BE2C (cell line): ENCODE measurements at regions not wholly inside any gene's neighbourhood (a gene's known extent, or its start where the extent isn't known, plus 50 kb on each side); places are given as distances from the start of the nearest gene placed in this dataset.

Source experiments
- DNase-seq: peaks from one replicate; pipeline ENCODE4 v3.0.0-alpha.2; 2020
- H3K27me3 ChIP-seq: fragments of 250-450 bp; sonication (Bioruptor Pico); 2 replicates; pipeline ENCODE4 v1.5.1; 2020; ENCODE audit warnings: mild to moderate bottlenecking
- H3K36me3 ChIP-seq: fragments of 250-450 bp; sonication (Bioruptor Pico); 2 replicates; pipeline ENCODE4 v1.5.1; 2020; ENCODE audit warnings: mild to moderate bottlenecking
- H3K4me1 ChIP-seq: fragments of 250-450 bp; sonication (Bioruptor Pico); 2 replicates; pipeline ENCODE4 v1.5.1; 2020
- H3K4me3 ChIP-seq: 2 replicates; pipeline ENCODE4 v1.5.1; 2011; ENCODE audit warnings: low read depth, low read length
- H3K9me3 ChIP-seq: fragments of 250-450 bp; sonication (Bioruptor Pico); 2 replicates; pipeline ENCODE4 v1.5.1; 2020
- TF ChIP-seq, protein P1 (sequence below): IDR thresholded peaks from 2 replicates; pipeline ENCODE4 v1.5.1; 2012; ENCODE audit warnings: mild to moderate bottlenecking, low read depth, low read length

DNA sequence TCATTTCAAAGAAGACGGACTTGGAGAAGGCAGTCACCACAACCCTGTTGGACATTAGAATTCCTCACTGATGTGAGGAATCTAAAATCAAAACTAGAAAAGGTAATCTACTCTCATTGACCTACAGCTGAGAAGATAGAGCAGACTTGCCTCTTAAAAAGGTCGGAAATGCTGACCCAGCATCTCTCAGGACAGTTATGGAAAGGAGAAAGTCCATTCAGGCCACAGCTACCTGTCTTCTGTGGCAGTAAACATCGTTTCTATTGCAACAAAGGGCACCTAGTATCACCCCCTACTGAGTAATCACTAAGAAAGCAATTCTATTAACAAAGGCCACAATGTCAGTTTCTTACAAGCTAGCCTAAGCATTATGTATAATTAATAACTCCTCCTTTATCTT is 601.7 kb downstream of the PRELID2 start:
- TF ChIP-seq, protein P1, sequence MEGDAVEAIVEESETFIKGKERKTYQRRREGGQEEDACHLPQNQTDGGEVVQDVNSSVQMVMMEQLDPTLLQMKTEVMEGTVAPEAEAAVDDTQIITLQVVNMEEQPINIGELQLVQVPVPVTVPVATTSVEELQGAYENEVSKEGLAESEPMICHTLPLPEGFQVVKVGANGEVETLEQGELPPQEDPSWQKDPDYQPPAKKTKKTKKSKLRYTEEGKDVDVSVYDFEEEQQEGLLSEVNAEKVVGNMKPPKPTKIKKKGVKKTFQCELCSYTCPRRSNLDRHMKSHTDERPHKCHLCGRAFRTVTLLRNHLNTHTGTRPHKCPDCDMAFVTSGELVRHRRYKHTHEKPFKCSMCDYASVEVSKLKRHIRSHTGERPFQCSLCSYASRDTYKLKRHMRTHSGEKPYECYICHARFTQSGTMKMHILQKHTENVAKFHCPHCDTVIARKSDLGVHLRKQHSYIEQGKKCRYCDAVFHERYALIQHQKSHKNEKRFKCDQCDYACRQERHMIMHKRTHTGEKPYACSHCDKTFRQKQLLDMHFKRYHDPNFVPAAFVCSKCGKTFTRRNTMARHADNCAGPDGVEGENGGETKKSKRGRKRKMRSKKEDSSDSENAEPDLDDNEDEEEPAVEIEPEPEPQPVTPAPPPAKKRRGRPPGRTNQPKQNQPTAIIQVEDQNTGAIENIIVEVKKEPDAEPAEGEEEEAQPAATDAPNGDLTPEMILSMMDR: no peak
- H3K36me3 ChIP-seq: no peaks in the 10 kb centered on the region

DNA sequence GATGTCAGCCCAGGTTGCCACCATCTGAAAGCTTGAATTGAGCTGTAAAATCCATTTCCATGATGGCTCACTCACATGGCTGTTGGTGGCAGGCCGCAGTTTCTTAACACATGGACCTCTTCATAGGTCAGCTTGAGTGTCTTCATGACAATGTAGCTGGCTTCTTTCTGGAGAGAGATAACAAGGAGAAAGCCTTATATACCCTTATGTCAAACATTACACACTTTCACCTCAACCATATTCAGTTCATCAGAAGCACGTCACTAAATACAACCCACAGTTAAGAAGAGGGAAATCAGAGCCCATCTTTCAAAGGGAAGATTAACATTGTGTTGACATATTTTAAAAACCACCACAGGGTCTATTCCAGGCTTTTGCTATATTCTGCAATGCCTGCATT is 604.4 kb downstream of the PRELID2 start:
- Histone ChIP-seq H3K4me3 (no peak overlapping the region), H3K27me3 (no peaks in the 10 kb centered on the region), H3K9me3 (no peaks in the 10 kb centered on the region), H3K36me3 (no peaks in the 10 kb centered on the region), H3K4me1 (no peaks in the 10 kb centered on the region)
- TF ChIP-seq, protein P1: no peak
- no peak for DNase-seq

More for the DNA sequence above, 601.7 kb downstream of the PRELID2 start:
- Histone ChIP-seq H3K4me3 (no peak overlapping the region), H3K27me3 (no peaks in the 10 kb centered on the region), H3K9me3 (no peaks in the 10 kb centered on the region), H3K4me1 (no peaks in the 10 kb centered on the region)
- DNase-seq: no peak

DNA sequence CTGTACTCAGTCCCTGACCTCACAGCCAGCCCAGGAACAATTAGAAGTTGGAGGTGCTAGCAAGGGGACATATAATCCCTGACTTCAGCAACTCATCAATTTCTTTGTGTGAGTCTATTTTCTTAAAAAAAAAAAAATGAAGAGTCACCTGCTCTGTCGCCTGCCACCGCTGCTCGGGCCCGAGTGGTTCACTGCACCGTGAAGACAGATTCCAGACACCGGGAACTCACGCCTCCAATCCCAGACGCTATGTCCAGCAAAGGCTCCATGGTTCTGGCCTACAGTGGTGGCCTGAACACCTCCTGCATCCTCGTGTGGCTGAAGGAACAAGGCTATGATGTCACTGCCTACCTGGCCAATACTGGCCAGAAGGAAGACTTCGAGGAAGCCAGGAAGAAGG is 606.6 kb downstream of the PRELID2 start:
- H3K4me3 ChIP-seq: no peak overlapping the region
- H3K4me1 ChIP-seq: no peaks in the 10 kb centered on the region
- H3K9me3 ChIP-seq: no peaks in the 10 kb centered on the region; the same call in 1 of the 2 replicates
- DNase-seq: no peak
- H3K27me3 ChIP-seq: no peaks in the 10 kb centered on the region
- TF ChIP-seq, protein P1: no peak
- H3K36me3 ChIP-seq: no peaks in the 10 kb centered on the region

DNA sequence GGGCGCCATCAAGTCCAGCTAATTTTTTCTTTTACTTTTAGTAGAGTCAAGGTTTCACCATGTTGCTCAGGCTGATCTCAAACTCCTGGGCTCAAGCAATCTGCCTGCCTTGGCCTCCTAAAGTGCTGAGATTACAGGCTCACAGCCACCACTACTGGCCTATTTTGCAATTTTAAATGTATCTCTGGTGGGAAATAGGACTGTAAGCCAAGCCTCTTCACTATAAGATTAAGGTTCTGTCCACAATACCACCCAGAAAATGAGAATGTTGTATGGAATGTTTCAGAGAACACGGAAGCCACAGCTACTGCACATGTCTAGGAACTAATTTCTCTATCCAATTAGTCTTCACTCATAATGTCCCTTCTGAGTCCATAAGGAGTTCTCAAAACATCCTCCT is 607.3 kb downstream of the PRELID2 start:
- H3K36me3 ChIP-seq: no peaks in the 10 kb centered on the region
- TF ChIP-seq, protein P1: no peak
- no peak overlapping the region for H3K4me3 ChIP-seq
- no peaks in the 10 kb centered on the region for H3K4me1 ChIP-seq
- no peaks in the 10 kb centered on the region for H3K27me3 ChIP-seq
- DNase-seq: no peak
- H3K9me3 ChIP-seq: no peaks in the 10 kb centered on the region; the same call in 1 of the 2 replicates

DNA sequence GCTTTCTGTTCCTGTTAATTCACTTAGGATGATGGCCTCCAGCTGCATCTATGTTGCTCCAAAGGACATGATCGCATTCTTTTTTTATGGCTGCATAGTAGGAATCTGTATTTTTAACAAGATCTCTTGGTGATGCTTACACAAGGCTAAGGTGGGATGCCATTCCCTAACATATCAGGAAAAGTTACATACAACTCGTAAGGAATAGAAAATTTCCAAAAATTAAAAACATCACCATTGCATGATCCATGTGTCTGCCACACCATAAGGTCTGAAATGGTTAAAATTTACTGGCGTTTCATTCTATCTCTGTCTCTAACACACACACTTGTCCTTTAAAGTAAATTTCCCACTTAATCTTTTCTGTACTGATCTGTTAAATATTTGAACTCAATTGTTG is 608.4 kb downstream of the PRELID2 start:
- Histone ChIP-seq H3K27me3 (no peaks in the 10 kb centered on the region), H3K36me3 (no peaks in the 10 kb centered on the region), H3K4me1 (no peaks in the 10 kb centered on the region), H3K4me3 (no peak overlapping the region), H3K9me3 (no peaks in the 10 kb centered on the region; the same call in 1 of the 2 replicates)
- DNase-seq: no peak
- TF ChIP-seq, protein P1: no peak

DNA sequence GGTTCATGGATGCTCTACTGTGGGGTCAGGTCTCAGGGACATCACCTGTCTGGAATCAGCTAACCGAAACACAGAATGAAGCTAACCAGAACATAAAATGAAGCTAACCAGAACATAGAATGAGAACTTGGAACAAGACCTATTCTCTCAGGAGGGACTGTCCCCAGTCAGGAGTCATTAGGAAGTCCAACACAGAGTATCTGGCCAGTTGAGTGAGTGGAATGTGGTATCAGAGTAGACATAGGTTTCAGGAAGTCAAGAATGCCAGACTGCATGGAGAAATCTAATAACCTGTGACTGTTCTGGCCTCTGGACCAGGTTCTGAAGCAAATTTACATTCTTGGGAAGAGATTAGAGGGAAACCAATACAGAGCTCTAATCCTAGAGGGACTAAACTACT is 609.6 kb downstream of the PRELID2 start:
- H3K4me3 ChIP-seq: no peak overlapping the region
- no peaks in the 10 kb centered on the region for H3K4me1 ChIP-seq
- no peaks in the 10 kb centered on the region for H3K27me3 ChIP-seq
- no peaks in the 10 kb centered on the region; the same call in 1 of the 2 replicates for H3K9me3 ChIP-seq
- H3K36me3 ChIP-seq: no peaks in the 10 kb centered on the region
- TF ChIP-seq, protein P1: no peak
- DNase-seq: no peak
